ENCODE measurements at regions not wholly inside any gene's neighbourhood (a gene's known extent, or its start where the extent isn't known, plus 50 kb on each side); places are given as distances from the start of the nearest gene placed in this dataset.

DNA sequence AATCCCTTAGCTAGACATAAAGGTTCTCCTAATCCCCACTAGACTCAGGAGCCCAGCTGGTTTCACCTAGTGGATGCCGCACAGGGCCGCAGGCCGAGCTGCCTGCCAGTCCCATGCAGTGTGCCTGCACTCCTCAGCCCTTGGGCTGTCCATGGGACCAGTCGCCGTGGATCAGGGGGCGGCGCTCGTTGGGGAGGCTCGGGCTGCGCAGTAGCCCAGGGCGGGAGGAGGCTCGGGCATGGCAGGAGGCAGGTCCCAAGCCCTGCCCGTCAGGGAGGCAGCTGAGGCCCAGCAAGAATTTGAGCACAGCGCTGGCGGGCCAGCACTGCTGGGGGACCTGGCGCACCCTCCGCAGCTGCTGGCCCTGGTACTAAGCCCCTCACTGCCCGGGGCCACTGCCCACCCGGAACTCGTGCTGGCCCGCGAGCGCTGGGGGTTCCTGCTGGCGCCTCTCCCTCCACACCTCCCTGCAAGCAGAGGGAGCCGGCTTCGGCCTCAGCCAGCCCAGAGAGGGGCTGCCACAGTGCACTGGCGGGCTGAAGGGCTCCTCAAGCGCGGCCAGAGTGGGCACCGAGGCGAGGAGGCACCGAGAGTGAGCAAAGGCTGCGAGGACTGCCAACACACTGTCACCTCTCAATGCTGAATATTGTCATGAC, 307.8 kb downstream of the C6orf118 start:
- Histone ChIP-seq H3K9me2 (replicated peaks; ENCODE audit: insufficient read depth, low read length) (no peaks in the 10 kb centered on the region), H2AFZ (ENCODE audit: low read depth, low read length, severe bottlenecking) (no peak overlapping the region), H3K36me3 (ENCODE audit: low read length) (no peaks in the 10 kb centered on the region), H3K4me2 (ENCODE audit: low read depth, low read length, poor library complexity, severe bottlenecking) (no peak overlapping the region), H3K9ac (ENCODE audit: low read length) (no peak overlapping the region), H4K20me1 (ENCODE audit: low read depth, low read length) (no peaks in the 10 kb centered on the region), H3K27ac (ENCODE audit: low read depth, low read length) (no peak overlapping the region), H3K27me3 (ENCODE audit: low read length) (no peaks in the 10 kb centered on the region), H3K9me3 (ENCODE audit: insufficient read depth, low read length) (no peaks in the 10 kb centered on the region), H3F3A (ENCODE audit: insufficient read depth) (no peaks in the 10 kb centered on the region), H3K4me3 (ENCODE audit: insufficient read depth, low read length, poor library complexity, severe bottlenecking) (no peak overlapping the region), H3K79me2 (ENCODE audit: insufficient read depth, low read length) (no peaks in the 10 kb centered on the region)
- TF ChIP-seq, protein P1, sequence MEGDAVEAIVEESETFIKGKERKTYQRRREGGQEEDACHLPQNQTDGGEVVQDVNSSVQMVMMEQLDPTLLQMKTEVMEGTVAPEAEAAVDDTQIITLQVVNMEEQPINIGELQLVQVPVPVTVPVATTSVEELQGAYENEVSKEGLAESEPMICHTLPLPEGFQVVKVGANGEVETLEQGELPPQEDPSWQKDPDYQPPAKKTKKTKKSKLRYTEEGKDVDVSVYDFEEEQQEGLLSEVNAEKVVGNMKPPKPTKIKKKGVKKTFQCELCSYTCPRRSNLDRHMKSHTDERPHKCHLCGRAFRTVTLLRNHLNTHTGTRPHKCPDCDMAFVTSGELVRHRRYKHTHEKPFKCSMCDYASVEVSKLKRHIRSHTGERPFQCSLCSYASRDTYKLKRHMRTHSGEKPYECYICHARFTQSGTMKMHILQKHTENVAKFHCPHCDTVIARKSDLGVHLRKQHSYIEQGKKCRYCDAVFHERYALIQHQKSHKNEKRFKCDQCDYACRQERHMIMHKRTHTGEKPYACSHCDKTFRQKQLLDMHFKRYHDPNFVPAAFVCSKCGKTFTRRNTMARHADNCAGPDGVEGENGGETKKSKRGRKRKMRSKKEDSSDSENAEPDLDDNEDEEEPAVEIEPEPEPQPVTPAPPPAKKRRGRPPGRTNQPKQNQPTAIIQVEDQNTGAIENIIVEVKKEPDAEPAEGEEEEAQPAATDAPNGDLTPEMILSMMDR (IDR thresholded peaks at IDR 0.05; ENCODE audit: insufficient read depth, low read length, poor library complexity, severe bottlenecking) = no peak
- no peak for TF ChIP-seq EZH2phosphoT487 (conservative IDR thresholded peaks at IDR 0.05; ENCODE audit: low read length)

DNA sequence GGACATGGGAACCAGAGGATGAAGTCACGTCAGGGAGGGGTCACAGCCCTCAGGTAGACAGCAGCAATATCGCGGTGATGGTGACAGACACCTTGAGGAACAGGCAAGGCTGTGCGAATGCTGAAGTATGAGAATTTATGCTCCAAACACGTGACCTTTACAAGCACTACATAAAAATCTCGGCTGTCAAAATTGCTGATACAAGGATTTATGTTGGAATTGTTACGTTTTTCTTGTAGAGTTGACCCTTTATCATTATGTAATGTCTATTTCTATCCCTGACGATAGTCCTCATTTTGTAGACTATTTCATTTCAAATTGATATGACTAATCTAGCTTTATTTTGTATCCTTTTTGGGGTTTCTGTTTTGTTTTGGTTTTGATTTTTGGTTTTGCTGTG, 311.1 kb downstream of the C6orf118 start:
- Histone ChIP-seq H3K9ac (ENCODE audit: low read length) (no peak overlapping the region), H3F3A (ENCODE audit: insufficient read depth) (no peaks in the 10 kb centered on the region), H3K4me2 (ENCODE audit: low read depth, low read length, poor library complexity, severe bottlenecking) (no peak overlapping the region), H3K79me2 (ENCODE audit: insufficient read depth, low read length) (no peaks in the 10 kb centered on the region), H2AFZ (ENCODE audit: low read depth, low read length, severe bottlenecking) (no peak overlapping the region), H3K4me3 (ENCODE audit: insufficient read depth, low read length, poor library complexity, severe bottlenecking) (no peak overlapping the region), H3K36me3 (ENCODE audit: low read length) (no peaks in the 10 kb centered on the region), H3K9me2 (replicated peaks; ENCODE audit: insufficient read depth, low read length) (no peaks in the 10 kb centered on the region), H4K20me1 (ENCODE audit: low read depth, low read length) (no peaks in the 10 kb centered on the region), H3K27ac (ENCODE audit: low read depth, low read length) (no peak overlapping the region), H3K27me3 (ENCODE audit: low read length) (no peaks in the 10 kb centered on the region), H3K9me3 (ENCODE audit: insufficient read depth, low read length) (no peaks in the 10 kb centered on the region)
- no peak for TF ChIP-seq EZH2phosphoT487 (conservative IDR thresholded peaks at IDR 0.05; ENCODE audit: low read length)
- TF ChIP-seq, protein P1 (IDR thresholded peaks at IDR 0.05; ENCODE audit: insufficient read depth, low read length, poor library complexity, severe bottlenecking) = no peak

DNA sequence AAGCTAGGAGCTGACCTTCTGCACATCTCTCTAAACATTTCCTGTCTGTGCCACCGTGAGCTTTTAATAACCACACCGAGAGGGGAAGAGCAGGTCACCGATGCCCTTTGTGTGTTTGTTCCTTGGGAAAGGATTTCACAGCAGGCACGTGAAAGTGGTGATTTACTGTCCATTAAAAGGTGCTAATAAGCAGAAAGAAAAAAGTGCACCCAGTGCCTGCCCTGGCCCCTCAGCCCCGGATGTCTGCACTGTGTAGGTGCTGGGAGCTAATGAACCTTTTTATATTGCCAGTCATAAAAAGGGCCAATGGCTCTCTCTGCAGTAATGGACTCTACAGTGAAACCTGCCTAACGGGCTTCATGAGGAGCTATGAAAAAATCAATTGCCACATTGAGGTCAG, 312.6 kb downstream of the C6orf118 start:
- Histone ChIP-seq H3K4me3 (ENCODE audit: insufficient read depth, low read length, poor library complexity, severe bottlenecking) (no peak overlapping the region), H3K9me3 (ENCODE audit: insufficient read depth, low read length) (no peaks in the 10 kb centered on the region), H3K27me3 (ENCODE audit: low read length) (no peaks in the 10 kb centered on the region), H2AFZ (ENCODE audit: low read depth, low read length, severe bottlenecking) (no peak overlapping the region), H3K79me2 (ENCODE audit: insufficient read depth, low read length) (no peaks in the 10 kb centered on the region), H3K9ac (ENCODE audit: low read length) (no peak overlapping the region), H3K27ac (ENCODE audit: low read depth, low read length) (no peak overlapping the region), H3K4me2 (ENCODE audit: low read depth, low read length, poor library complexity, severe bottlenecking) (no peak overlapping the region), H4K20me1 (ENCODE audit: low read depth, low read length) (no peaks in the 10 kb centered on the region), H3F3A (ENCODE audit: insufficient read depth) (no peaks in the 10 kb centered on the region), H3K9me2 (replicated peaks; ENCODE audit: insufficient read depth, low read length) (no peaks in the 10 kb centered on the region), H3K36me3 (ENCODE audit: low read length) (no peaks in the 10 kb centered on the region)
- TF ChIP-seq, protein P1 (IDR thresholded peaks at IDR 0.05; ENCODE audit: insufficient read depth, low read length, poor library complexity, severe bottlenecking) = no peak
- no peak for TF ChIP-seq EZH2phosphoT487 (conservative IDR thresholded peaks at IDR 0.05; ENCODE audit: low read length)
